GM18505 (cell line): ENCODE measurements at regions not wholly inside any gene's neighbourhood (a gene's known extent, or its start where the extent isn't known, plus 50 kb on each side); places are given as distances from the start of the nearest gene placed in this dataset.
"Not testable (repeated sequence)": the region's sequence is repeated elsewhere in the genome, so short reads cannot be mapped to it uniquely, and the experiment has no call there.

Experiments
- ATAC-seq: cut with Tn5 transposase; IDR thresholded peaks from one replicate; pipeline ENCODE4 v1.9.1; 2021; ENCODE audit not compliant: unreplicated experiment
- POLR2A ChIP-seq: IDR thresholded peaks from 4 replicates; pipeline ENCODE4 v1.6.1; 2011; ENCODE audit warnings: borderline replicate concordance; ENCODE audit not compliant: insufficient read depth, insufficient read length; ENCODE audit errors: extremely low read depth

- TF ChIP-seq POLR2A, result no peak
These were observed 233.7 kb upstream of the PDE3A start for GRCh38 chr12:20134652-20135051.

DNA sequence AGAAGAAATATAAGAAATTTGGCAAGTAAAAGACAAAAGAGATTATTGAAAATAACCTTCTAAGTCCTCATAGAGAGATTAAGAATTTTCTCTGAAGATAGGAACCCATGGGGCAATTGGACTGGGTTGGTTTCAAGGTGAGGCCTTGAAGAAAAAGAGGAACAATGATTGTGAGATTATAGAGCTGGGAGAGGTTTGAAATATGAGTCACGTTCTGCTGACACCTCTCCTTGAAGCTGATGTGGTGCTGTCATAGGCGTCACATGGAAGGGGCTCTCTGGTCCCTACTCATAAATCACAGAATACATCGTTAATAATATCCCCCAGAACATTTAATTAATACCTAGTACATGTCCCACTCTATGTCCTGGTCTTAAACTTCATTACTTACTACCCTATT lies 227.6 kb upstream of the PDE3A start:
- no peak for TF ChIP-seq POLR2A
- no peak for ATAC-seq

More at GRCh38 chr12:20134652-20135051, 233.7 kb upstream of the PDE3A start:
- no peak for ATAC-seq

DNA sequence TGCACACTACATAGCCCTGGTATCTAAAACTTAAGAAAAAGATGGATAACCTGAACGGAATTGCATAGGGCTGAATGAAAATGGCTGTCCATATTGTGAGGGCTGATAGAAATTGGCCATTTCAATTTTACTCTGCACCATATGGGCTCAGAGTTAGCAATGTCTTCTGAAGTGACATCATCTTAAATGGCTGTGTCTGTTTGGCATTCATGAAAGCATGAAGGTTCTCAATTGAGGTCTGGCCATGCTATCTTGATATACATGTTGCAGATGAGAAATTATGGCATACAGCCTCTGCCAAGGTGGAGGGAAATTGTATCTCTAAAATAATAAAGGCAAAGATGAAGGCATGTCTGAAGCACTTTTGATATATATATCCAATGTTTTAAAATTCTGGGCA lies 226.0 kb upstream of the PDE3A start:
- no peak for TF ChIP-seq POLR2A
- no peak for ATAC-seq

GRCh38 chr12:20142956-20143355 lies 225.4 kb upstream of the PDE3A start:
- ATAC-seq, result no peak
- TF ChIP-seq POLR2A, result no peak

DNA sequence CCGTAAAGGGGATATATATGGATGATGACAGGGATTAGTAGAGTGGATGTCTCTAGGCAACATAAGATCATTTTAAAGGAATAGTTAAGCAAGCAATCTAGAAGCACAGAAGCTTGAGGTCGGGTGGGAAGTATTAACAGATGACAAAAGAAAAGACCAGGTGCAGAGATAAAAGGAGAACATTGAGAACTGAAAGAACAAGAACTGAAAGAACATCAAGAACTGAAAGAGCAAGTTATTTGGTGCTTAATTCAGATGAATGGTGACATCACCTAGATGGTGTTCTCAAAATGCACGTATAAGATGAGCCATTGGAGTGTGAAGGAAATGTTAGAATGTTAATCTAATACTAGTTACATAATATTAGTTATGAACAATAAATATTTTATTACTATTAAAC lies 224.0 kb upstream of the PDE3A start:
- no peak for ATAC-seq
- TF ChIP-seq POLR2A, result no peak

DNA sequence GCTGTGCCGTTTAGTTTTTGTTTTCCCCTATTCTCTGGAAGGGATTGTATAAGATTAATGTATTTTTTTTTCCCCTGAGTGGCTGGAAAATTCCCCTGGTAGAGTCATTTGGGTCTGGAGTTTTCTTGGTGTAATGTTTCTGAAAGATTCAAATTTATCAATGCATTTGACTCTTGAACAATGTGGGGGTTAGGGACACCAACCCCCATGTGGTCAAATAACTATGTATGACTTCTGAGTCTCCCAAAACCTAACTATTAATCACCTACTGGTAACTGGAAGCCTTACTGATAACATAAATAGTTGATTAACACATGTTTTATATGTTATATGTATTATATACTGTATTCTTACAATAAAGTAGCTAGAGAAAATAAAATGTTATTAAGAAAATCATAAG lies 220.1 kb upstream of the PDE3A start:
- TF ChIP-seq POLR2A, result no peak
- no peak for ATAC-seq

- ATAC-seq, result no peak
- no peak for TF ChIP-seq POLR2A
These were observed 217.4 kb upstream of the PDE3A start for GRCh38 chr12:20150835-20151422.

DNA sequence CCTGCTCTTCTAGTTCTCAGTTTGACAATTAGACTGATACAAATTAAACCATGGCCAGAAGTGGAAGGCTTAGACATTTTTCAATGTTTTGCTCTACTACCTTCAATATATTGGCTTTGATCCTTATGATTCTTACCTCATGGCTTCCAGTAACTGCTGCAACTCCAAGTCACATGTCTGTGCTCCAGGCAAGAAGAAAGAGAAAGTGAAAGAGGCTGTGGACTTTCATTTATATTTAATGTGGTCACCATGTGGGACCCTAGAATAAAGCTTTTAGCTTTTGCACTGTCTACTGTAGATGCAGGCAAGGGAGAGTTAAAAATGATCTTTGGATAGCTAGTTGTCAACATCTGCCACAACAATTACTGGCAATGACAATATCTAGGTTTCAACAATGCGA lies 214.3 kb upstream of the PDE3A start:
- no peak for TF ChIP-seq POLR2A
- ATAC-seq, result no peak

GRCh38 chr12:20155374-20155773 lies 213.0 kb upstream of the PDE3A start:
- no peak for TF ChIP-seq POLR2A
- no peak for ATAC-seq

DNA sequence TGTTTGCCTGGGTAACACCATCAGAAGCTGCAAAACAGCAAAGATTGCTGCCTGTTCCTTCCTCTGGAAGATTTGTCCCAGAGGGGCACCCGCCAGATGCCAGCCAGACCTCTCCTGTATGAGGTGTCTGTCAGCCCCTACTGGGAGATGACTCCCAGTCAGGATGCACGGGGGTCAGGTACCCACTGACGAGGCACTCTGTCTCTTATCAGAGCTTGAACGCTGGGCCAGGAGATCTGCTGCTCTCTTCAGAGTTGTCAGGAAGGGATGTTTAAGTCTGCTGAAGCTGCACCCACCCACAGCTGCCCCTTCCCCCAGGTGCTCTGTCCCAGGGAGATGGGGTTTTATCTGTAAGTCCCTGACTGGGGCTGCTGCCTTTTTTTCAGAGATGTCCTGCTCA lies 207.4 kb upstream of the PDE3A start:
- ATAC-seq, result not testable (repeated sequence)

GRCh38 chr12:20174528-20175175 lies 193.7 kb upstream of the PDE3A start:
- no peak for ATAC-seq
- no peak for TF ChIP-seq POLR2A

DNA sequence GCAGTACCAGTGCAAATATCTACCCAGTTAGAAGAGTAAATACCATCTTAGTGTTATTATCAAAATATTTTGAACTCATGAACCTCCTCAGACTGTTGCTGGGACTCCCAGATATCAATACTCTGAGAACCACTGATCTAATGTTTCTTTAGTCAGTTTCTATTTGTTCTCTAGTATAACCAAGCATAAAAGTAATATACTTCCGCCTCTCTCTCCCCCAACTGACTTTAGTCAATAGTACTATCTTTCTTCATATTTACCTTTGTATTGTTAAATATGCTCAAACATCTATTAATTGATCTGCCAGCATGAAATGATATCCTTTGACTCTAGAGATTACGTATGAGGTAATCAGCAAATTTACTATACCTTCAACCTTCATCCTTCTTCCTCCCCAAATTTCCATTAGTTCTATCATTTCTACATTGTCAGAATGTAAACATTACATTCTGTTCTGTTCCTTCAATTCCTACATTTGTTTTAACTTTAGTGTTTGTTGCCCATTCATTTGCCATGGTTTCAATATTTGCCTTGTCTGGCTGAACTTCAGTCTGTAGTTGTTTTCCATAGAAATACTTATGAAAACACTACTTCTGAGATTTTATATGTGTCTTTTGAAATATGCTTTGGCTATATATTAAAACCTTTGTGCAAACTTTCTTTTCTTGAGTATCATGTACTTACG lies 192.5 kb upstream of the PDE3A start:
- no peak for ATAC-seq
- TF ChIP-seq POLR2A, result no peak

DNA sequence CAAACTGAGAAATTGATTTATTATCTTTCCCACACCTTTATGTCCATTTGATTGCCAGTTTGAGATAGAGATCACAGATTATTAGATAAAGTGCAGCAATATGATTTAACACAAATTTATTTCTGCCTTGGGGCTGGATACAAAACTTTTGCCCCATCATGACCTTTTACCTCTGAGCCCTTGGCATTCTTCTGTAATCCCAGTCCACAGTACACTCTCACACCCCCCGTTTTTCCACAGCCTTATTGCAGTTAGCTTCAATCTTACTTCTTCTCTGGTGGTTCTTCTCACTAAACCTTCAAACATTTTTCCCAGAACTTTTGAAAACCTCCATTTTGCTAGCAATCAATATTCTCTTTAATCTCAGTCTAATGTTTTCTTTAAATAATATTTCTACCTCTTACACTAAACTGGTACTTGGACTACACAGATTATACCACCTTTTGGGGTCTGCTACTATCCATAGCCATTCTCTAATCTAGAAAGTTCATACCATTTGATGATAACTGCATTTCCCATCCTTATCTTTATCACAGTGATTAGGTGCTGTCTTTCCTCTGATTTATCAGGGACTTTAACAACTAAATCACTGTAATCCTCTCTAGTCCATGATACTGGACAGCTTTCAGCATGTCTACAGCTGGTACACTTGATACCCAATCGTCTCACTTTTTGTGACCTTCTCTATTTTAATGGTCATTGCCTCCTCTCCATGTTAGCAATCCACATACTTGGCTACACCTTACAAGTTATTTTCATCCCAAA lies 186.7 kb upstream of the PDE3A start:
- ATAC-seq, result no peak
- no peak for TF ChIP-seq POLR2A

DNA sequence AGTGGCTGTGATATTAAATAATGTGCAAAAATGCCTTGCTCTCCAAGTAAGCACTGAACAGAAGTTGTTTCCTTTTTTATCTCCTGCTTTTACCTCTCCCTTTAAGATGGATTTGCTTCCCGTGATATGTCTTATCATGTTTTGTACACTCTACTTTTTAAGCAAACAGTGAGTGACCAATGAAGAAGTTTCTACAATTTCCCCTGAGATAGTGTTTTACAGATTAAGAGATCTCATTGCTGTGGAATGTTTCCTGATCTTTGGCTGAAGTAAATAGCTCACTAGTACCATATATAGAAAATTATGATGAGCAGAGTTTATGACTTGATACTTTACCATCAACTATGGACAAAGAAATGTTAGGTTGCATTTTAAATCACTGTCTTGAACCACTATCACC lies 184.8 kb upstream of the PDE3A start:
- no peak for TF ChIP-seq POLR2A
- no peak for ATAC-seq
